Omental fat pad (tissue), 3 donors: ENCODE measurements at regions not wholly inside any gene's neighbourhood (a gene's known extent, or its start where the extent isn't known, plus 50 kb on each side); places are given as distances from the start of the nearest gene placed in this dataset.

ENCODE experiments used
- ATAC-seq: fragments of 150-250 bp; one replicate; pipeline ENCODE4 v1.9.1; 2016; ENCODE audit warnings: mild to moderate bottlenecking, moderate library complexity; ENCODE audit not compliant: low FRiP score
- DNase-seq: peaks from one replicate; pipeline ENCODE4 v3.0.0-alpha.2; 2019; ENCODE audit warnings: low spot score
- TF ChIP-seq, protein P1 (sequence below), 3 donors: fragments of 450-650 bp; IDR thresholded peaks; one replicate each; pipeline ENCODE4 v1.5.1; 2016 to 2017; ENCODE audit warnings: antibody characterized with exemption in 3 of 3, mild to moderate bottlenecking in 3 of 3, moderate library complexity in 2 of 3

DNA sequence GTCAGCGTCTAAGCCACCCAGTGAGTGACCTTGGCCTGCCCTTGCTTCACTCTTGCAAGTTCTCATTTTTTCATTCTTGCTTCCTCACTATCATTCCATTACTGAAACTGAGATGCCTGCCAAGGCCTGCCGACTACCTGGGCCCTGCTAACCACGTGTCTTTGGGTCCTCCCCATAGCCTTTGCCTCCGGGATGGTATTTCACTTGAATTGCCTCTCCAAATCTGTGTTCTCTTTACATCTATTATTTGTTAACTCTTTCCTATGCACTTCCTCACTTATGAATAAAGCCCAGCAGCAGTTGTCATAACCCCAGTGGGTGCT is 234.6 kb downstream of the SNX10 start:
- no peak for DNase-seq
- TF ChIP-seq, protein P1, sequence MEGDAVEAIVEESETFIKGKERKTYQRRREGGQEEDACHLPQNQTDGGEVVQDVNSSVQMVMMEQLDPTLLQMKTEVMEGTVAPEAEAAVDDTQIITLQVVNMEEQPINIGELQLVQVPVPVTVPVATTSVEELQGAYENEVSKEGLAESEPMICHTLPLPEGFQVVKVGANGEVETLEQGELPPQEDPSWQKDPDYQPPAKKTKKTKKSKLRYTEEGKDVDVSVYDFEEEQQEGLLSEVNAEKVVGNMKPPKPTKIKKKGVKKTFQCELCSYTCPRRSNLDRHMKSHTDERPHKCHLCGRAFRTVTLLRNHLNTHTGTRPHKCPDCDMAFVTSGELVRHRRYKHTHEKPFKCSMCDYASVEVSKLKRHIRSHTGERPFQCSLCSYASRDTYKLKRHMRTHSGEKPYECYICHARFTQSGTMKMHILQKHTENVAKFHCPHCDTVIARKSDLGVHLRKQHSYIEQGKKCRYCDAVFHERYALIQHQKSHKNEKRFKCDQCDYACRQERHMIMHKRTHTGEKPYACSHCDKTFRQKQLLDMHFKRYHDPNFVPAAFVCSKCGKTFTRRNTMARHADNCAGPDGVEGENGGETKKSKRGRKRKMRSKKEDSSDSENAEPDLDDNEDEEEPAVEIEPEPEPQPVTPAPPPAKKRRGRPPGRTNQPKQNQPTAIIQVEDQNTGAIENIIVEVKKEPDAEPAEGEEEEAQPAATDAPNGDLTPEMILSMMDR (IDR thresholded peaks at IDR 0.05): no peak
- ATAC-seq: no peak

DNA sequence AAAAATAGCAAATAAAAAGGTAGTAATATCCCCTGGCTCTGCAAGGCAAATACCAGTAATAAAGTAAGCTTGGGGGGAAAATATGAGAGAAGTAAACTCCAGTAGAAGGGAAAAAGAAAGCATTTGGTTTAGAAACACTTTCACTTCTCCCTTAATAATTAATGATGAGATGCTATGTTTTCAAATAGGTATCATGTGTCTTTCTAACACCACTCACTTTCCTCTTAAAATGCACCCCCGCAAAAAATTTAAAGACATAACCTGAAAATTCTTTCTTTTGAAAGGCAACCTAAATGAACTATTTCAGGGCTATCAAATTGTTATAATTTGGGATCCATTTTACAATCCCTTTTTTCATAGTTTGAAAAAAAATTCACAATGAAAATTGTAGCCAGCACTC is 240.3 kb downstream of the SNX10 start:
- TF ChIP-seq, protein P1 (IDR thresholded peaks at IDR 0.05): no peak
- no peak for DNase-seq
- no peak for ATAC-seq

DNA sequence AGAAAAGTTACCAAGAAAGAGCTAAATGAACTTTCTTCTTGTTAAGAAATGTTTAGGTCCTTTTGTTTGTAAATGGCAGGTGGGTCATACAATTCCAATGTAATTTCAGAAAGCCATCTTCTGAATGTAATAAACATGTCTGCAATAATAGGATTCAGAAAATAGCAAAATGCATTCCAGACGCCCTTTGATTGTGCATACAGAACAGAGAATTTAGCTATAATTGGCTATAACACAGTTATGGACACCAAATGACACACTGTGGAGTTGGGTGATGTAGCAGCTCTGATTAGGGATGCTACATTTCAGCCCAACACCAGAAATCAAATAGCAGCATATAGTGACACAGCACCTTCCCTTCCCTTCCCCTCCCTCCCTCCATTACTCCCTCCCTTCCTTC is 240.8 kb downstream of the SNX10 start:
- TF ChIP-seq, protein P1 (IDR thresholded peaks at IDR 0.05): no peak
- no peak for ATAC-seq
- DNase-seq: no peak

DNA sequence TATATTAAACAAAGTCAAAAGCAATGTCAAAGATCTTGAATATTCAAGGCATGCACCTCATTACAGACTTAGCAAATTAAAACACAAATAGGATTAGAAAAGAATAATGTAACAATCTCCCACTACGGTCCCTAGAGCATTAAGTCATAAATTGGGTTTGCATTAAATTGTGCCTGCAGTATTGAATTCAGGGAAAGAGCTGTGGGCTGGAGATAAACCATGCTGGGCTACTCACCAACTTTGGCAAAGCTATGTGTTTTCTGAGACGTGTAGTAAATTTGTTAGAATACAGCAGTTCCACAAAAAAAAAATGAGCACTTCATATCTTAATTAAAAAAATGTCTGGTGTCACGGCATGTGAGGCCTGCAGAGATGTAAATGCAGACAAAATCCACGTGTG is 241.6 kb downstream of the SNX10 start:
- ATAC-seq (no peak), DNase-seq (no peak)
- TF ChIP-seq, protein P1 (IDR thresholded peaks at IDR 0.05): no peak

DNA sequence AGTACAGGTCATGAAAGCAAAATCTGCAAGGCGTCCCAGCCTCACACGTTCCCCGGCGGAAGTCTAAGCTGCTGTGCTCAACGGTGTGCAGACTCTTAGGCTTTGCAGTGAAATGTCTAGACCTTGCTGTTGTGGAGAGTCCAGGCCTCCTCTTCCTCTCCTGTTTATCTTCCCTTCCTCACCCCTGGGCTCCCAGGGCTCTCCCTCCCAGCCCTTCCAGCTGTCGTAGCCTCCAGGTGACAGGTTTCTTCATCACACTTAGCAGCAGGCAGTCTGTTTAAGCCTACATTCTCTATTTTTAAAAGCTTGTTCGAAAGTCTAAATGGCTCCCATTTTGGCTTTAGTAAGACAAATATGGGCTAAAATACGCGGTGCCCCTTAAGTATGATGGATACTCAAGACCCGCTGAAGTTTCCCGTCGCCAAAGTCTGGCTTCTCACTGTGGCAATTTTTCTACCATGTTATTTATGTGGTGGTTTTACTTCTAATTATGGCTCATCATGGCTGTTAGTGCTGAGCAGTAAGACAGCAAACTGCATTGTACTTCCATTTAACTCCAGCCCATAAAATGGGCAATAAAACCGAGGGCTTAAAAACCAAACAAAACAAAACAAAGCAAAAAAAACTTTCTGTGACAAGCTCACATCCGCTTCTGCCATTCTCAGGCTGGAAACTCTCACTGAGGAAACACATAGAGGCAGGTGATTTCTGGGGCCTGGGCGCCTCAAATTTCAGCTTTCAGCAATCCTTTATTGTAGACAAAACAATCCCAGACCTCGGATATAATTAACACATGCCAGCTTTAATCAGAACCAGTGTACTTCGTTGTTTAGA is 243.2 kb downstream of the SNX10 start:
- ATAC-seq: no peak
- DNase-seq: no peak
- TF ChIP-seq, protein P1 (IDR thresholded peaks at IDR 0.05): no peak

DNA sequence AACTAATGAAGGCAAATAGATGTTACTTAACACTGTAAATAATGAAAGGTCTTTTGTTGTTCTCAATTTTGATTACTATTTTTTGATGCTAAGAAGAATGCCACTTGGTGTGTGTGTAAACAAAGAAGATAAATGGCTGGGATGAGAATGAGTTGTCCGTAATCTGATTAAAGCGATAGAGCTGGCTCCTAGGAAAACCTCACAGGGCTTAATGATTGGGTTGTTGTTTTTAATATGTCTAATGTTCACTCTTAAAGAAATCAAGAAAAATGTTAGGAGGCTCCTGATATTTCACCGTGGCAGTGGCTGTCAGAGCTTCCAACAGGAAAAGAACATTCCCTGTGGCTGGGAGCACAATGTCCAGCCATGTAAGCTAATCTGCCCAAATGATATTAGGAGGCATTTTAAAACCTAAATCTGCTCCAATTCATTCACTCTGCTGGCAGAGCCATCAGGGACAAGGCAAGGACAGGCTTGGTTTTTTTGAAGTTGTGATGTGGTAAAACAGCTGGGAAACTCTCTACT is 243.9 kb downstream of the SNX10 start:
- DNase-seq: no peak
- ATAC-seq: no peak
- TF ChIP-seq, protein P1 (IDR thresholded peaks at IDR 0.05): no peak

DNA sequence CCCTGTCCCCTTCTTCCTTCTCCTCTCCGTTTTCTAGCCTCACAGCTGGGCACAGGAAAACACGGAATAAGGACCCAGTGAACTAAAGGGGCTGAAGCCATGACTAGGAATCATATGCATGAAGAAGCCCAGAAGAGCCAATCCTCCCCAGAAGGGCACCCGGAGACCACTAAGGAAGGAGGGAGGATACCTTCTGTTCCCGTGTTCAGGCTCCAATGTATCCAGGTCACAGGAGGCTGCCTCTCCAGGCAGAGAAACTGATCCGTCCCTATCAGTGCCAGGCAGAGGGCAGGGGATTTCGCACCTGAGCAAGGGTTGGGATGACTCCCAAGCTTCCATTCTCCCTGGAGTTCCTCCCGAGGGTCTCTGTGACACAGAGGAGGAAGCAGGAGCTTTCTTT is 246.6 kb downstream of the SNX10 start:
- TF ChIP-seq, protein P1 (IDR thresholded peaks at IDR 0.05): no peak
- no peak for DNase-seq
- no peak for ATAC-seq
